GM18498 (cell line): ENCODE measurements at regions not wholly inside any gene's neighbourhood (a gene's known extent, or its start where the extent isn't known, plus 50 kb on each side); places are given as distances from the start of the nearest gene placed in this dataset.
A peak's percentile ranks its signal among the peaks of the same experiment; 100 is the strongest.

ENCODE experiments used
- ATAC-seq: cut with Tn5 transposase; IDR thresholded peaks from one replicate; pipeline ENCODE4 v1.9.1; 2021; ENCODE audit warnings: mild to moderate bottlenecking, moderate library complexity; ENCODE audit not compliant: unreplicated experiment

GRCh38 chr4:11592276-11592675, 163.6 kb upstream of the HS3ST1 start:
- no peak for ATAC-seq

DNA sequence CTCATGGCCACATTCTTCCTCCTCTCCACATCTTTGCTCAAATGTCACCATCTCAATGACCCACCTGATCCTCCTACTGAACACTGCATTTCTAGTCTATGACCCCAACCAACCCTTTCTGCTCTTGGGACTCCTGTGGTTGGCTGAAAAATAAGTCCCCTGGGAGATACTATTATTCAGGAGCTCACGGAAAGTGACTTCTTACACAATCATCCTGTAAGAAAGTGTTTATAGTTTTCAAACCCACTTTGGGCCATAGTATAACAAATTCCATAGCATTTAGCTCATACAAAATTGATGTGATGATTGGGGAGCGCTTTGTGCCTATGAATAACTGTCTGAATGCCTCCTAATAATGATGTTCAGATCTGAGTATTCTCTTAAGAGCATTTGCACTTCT, 161.4 kb upstream of the HS3ST1 start:
- ATAC-seq: no peak

DNA sequence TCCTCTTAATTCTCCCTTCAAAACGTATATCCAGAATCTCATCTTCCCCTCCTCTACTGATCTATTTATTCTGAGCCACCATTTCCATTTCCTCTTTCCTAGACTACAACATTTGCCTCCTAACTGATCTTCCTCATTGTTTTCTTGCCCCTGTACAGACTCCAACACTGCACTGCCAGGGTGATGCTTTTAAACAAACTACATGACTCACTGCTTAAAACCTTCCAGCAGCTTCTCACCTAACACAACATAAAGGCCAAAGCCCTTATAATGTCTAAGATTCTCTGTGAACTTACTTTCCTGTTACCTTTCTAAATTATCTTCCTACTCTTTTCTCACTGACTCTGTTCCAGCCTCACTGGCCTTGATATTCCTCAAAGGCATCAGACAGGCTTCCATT, 161.0 kb upstream of the HS3ST1 start:
- no peak for ATAC-seq

- no peak for ATAC-seq
These were observed 159.1 kb upstream of the HS3ST1 start for GRCh38 chr4:11587797-11588196.

GRCh38 chr4:11585506-11585905, 156.8 kb upstream of the HS3ST1 start:
- no peak for ATAC-seq

DNA sequence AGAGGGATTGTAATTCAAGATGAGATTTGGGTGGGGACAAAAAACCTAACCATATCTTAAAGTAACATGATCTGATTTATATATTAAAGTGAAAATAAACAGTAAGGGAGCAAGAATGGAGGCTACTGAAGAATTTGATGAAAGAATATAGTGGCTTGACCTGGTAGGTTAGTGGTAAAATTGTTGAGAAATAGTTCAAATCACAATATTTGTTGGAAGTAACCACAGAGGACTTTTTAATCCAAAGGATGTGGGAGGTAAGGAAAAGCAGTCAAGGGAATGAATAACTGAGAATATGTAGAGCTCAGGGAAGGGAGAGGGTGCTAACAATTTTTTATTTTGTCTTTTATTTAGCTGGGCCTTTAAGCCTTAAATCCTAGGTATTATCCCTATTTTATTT, 139.8 kb upstream of the HS3ST1 start:
- no peak for ATAC-seq

DNA sequence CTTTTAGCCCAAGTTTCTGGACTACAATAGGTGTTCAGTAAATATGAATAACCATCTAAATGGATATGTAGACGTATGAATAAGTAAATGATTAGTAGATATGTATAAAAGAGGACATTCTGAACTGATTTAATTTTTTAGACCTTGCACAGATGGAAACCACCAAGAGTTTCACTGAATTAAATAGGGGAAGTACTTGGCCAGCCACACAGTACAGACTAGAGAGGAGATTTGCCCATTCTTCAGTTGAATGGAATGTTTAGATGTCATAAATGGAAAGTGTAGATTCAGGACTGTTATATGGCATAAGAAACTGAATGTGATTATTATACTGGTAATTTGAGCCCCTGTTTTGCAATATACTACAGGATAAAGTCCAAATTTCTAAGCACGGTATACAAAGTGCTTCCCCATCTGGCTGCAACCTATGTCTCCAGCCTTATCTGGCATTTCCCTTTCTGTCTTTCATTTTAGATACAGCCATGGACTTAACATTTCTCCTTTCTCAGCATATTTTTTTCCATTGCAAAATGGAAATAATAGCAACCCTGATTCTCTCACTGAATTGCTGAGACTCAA, 137.8 kb upstream of the HS3ST1 start:
- peak; percentile 88 for ATAC-seq

- ATAC-seq: peak; percentile 56
These were observed 137.2 kb upstream of the HS3ST1 start for GRCh38 chr4:11565899-11566298.

DNA sequence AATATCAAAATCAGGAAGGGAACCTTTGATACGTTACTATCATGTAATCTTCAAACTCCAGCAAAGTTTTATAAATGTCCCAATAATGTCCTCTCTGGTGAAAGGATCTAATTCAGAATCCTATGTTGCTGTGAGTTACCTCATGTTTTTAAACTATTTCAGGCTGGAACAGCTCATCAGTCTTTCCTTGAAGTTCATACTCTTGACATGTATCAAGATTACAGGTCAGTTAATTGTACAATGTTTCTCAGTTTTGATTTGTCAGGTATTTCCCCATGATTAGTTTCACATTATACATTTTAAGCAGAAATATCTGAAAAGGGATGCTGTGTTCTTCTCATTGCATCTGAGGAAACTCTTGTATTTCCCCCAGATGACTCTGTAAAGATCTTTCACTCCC, 136.5 kb upstream of the HS3ST1 start:
- no peak for ATAC-seq

- no peak for ATAC-seq
These were observed 135.3 kb upstream of the HS3ST1 start for GRCh38 chr4:11564021-11564420.

DNA sequence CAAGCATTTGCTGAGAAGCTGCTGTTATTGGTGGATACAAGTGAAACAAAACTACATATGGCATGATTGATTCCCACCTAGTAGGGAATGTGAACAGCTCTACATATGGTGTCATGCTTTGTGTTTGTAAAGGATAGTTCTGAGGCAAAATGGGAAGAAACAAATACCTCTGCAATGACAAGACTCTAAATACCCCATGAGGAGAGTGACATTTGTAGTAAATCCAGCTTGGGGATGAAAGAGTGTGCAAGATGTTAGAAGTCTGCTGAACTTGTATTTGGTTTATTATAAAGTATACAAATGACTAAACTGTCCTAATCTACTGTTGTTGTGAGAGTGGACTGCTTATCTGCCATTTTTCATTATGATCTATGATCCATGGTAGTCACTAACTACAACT, 120.8 kb upstream of the HS3ST1 start:
- ATAC-seq: no peak

GRCh38 chr4:11548597-11549082, 119.9 kb upstream of the HS3ST1 start:
- peak; percentile 96 for ATAC-seq

DNA sequence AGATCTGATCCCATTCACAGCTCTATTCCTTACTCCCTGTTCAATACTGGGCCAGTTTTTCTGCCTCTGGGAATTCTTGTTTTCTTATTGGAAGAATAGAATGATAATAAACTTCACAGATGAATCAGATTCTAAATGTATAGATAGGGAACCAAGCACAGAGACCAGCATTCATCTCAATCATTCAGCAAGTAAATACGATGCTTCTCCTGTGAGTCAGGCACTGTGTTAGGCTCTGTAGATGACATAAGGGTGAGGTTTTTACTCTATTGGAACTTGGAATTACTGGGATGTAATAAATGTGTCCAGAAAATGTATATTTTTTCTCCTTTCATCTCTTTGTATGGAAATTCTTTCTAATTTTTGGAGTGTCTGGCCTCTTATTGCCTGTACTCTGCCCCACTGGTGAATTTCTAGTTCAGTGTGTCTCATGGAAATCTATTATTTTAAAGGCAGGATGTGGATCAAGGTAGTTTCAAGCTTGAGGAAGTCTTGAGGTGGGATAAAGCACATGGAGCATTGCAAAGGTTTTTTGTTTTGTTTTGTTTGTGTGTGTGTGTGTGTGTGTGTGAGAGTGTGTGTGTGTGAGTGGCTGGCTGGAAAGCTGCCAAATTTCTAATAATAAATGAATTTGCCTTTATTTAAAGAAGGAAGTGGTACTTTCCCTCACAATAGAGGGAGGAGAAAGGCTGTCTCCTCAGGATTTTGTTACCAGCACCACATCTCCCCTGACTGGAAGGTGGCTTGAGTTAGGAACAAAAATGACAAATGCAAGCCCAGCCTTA, 117.9 kb upstream of the HS3ST1 start:
- ATAC-seq: no peak

DNA sequence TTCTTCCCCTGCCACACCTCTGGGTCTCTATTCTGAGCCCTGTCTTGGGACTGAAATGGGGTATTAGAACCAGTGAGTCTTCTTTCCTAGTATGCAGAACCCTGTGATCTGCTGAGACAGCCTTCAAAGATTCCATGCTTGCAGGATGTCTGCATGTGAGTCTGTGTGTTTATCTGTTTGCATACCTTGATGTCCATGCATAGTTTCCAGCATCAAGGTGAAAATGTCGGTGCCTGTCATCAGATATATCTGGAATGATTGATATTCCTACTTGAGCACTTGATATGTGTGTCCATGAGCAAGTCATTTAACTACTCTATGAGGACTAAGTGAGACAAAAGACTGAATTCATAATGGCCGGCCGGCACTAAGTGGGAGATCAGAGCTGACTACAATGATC, 117.0 kb upstream of the HS3ST1 start:
- no peak for ATAC-seq

- ATAC-seq: no peak
These were observed 115.5 kb upstream of the HS3ST1 start for GRCh38 chr4:11544211-11544610.

GRCh38 chr4:11543706-11544105, 115.0 kb upstream of the HS3ST1 start:
- ATAC-seq: no peak

DNA sequence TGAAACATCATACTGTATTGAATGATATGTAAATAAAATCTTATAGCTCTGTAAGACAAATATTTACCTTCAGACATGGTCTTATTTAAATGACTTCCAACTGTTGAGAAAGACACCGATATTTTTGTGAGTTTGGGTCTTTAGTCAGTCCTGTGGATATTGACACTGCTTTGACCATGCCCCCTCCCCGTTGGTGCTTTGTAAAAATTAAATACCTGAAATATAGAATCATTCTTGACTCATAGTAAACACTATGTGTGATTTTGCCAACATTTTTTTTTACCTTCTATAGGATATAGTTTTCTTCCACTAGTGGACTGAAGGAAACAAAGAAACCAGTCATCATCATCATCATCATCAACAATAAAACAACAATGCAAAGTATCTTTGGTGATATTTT, 114.3 kb upstream of the HS3ST1 start:
- ATAC-seq: no peak

DNA sequence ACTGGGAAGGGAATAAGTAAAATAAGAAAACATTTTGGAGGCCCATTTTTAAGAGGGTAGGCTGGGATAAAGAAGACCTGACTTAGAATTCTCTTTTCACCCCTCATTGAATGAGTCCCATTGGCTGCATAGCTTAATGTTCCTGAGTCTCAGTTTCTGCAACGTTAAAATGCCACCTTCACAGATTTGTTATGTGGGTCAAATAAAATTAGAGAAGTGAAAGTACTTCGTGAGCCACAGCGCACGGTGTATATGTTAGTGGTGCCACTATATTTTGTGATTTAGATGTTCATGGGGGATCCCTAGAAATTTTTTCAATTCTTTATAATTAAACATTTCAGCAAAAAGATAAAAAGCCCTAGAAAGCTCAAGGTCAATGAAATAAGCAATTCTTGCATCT, 109.2 kb upstream of the HS3ST1 start:
- peak; percentile 81 for ATAC-seq

DNA sequence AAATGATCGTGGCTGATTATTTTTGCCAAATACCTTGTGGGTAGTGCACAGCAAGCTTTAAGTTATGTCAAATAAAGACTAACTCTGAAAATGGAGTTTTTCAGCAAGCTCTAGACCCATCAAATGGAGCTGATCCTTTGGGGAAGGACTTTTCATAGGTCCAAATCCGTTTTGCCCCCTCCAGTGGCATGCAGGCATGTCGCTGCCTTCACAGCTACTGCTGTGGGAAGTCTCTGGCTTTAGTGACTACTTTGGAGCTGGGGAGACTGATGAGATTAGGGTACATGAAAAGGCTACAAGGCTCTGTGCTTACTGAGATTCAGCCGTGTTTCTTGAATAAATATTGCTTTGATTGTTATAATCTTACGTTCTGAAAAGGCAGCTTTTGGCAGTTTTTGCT, 106.6 kb upstream of the HS3ST1 start:
- ATAC-seq: no peak

GRCh38 chr4:11534623-11535302, 106.1 kb upstream of the HS3ST1 start:
- ATAC-seq: no peak

GRCh38 chr4:11532138-11532537, 103.4 kb upstream of the HS3ST1 start:
- ATAC-seq: no peak

- ATAC-seq: no peak
These were observed 101.0 kb upstream of the HS3ST1 start for GRCh38 chr4:11529625-11530201.
